Uterus (tissue), 3 donors: ENCODE measurements at regions not wholly inside any gene's neighbourhood (a gene's known extent, or its start where the extent isn't known, plus 50 kb on each side); places are given as distances from the start of the nearest gene placed in this dataset.

Source experiments
- DNase-seq, 2 donors: peaks; one replicate each; pipeline ENCODE4 v3.0.0-alpha.2; 2019 to 2020
- H3K27ac ChIP-seq, 2 donors: fragments of 200-600 bp; sonication (generic); 1 replicate in 1 of 2; 2 replicates in 1 of 2; pipeline ENCODE4 v1.5.1; 2016 to 2018
- H3K27me3 ChIP-seq, 2 donors: fragments of 200-600 bp; sonication (generic); one replicate each; pipeline ENCODE4 v1.5.1; 2018 to 2019; ENCODE audit warnings: control low read depth in 1 of 2
- H3K36me3 ChIP-seq, 2 donors: fragments of 200-600 bp; sonication (generic); one replicate each; pipeline ENCODE4 v1.5.1; 2019; ENCODE audit warnings: control low read depth in 1 of 2
- H3K4me1 ChIP-seq, 2 donors: fragments of 200-600 bp; sonication (generic); one replicate each; pipeline ENCODE4 v1.5.1; 2018 to 2019; ENCODE audit warnings: control low read depth in 1 of 2
- H3K4me3 ChIP-seq, 2 donors: fragments of 200-600 bp; sonication (generic); 1 replicate in 1 of 2; 2 replicates in 1 of 2; pipeline ENCODE4 v1.5.1; 2018 to 2019; ENCODE audit warnings: mild to moderate bottlenecking in 1 of 2
- H3K9me3 ChIP-seq, 2 donors: fragments of 200-600 bp; sonication (generic); one replicate each; pipeline ENCODE4 v1.5.1; 2019; ENCODE audit warnings: control low read depth in 1 of 2
- POLR2A ChIP-seq, 2 donors: fragments of 450-650 bp; IDR thresholded peaks; one replicate each; pipeline ENCODE4 v1.6.1; 2016; ENCODE audit warnings: antibody characterized with exemption in 2 of 2, mild to moderate bottlenecking in 1 of 2, moderate library complexity in 1 of 2
- intact Hi-C: fragments of 100-400 bp; cut with DNase I; formaldehyde crosslinking; loops from one replicate; pipeline ENCODE4 v1.15.1; 2023; ENCODE audit warnings: low total_unique reads
- TF ChIP-seq, protein P1 (sequence below), 4 experiments: fragments of 200-600 bp in 2 of 4; fragments of 450-650 bp in 2 of 4; sonication (generic) in 2 of 4; IDR thresholded peaks; one replicate each; pipeline ENCODE4 v1.5.1; 2016 to 2019; ENCODE audit warnings: antibody characterized with exemption in 4 of 4, mild to moderate bottlenecking in 2 of 4, moderate library complexity in 1 of 4
- donor health status: DM: yes; HTN: yes; CAD: no.

DNA sequence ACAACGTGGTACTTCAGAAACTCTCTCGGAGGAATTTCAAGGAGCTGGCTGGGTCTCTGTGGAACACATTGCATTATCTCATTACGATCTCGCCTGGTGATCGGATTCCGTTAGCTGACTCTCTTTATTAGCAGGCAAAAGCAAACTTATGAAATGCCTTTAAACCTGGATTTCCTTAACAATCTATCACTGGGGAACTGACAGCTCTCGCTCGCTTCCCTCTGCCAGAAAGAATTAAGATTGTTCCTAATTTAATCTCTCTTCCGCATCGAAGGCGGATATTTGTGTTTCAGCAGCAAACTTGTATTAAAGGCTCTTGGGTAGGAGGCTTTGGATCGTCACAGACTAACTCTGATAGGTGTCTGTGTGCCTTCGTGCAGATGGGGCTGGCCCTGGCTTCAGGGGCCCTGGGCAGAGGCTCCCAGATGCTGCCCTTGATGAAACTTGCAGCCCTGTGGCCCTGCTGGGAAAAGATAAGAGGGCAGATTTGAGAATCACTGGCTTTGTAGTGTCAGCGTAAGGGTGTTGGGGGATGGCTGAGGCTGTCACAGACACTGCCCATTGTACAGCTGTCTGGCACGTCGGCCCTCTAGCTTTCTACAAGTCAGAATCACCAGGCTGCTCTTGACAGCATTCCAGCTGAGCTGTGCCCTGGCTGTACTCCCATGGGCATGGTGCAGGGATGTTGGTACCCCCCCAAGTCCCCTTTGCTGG is 162.2 kb upstream of the NECTIN1 start:
- Histone ChIP-seq H3K27ac (no peak overlapping the region), H3K4me3 (no peak overlapping the region), H3K27me3 (no peaks in the 10 kb centered on the region), H3K4me1 (no peaks in the 10 kb centered on the region), H3K36me3 (no peaks in the 10 kb centered on the region), H3K9me3 (no peaks in the 10 kb centered on the region)
- DNase-seq: no peak
- intact Hi-C loops: no loop called here
- TF ChIP-seq, protein P1, sequence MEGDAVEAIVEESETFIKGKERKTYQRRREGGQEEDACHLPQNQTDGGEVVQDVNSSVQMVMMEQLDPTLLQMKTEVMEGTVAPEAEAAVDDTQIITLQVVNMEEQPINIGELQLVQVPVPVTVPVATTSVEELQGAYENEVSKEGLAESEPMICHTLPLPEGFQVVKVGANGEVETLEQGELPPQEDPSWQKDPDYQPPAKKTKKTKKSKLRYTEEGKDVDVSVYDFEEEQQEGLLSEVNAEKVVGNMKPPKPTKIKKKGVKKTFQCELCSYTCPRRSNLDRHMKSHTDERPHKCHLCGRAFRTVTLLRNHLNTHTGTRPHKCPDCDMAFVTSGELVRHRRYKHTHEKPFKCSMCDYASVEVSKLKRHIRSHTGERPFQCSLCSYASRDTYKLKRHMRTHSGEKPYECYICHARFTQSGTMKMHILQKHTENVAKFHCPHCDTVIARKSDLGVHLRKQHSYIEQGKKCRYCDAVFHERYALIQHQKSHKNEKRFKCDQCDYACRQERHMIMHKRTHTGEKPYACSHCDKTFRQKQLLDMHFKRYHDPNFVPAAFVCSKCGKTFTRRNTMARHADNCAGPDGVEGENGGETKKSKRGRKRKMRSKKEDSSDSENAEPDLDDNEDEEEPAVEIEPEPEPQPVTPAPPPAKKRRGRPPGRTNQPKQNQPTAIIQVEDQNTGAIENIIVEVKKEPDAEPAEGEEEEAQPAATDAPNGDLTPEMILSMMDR (IDR thresholded peaks at IDR 0.05): no peak
- no peak for TF ChIP-seq POLR2A (IDR thresholded peaks at IDR 0.05)

DNA sequence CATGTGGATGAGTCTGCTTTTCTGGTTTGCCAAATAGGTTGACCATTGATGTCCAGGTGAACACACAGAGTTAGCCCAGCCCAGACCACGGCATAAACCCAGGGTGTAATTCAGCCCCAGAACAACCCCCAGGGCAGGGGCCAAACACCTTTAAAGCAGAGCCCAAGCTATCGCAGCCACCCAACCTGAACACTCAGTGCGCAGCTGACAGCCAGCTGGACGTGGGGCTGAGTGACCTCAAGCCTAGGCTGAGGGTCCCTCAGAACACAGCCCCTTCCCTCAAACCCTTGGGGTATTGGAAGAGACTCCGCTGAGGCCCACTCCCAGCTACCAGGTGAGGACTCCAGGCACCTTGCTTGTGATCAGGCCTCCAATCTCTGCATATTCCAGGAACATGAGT is 161.5 kb upstream of the NECTIN1 start:
- no peak for TF ChIP-seq POLR2A (IDR thresholded peaks at IDR 0.05)
- TF ChIP-seq, protein P1 (IDR thresholded peaks at IDR 0.05): no peak
- Histone ChIP-seq H3K4me1 (no peaks in the 10 kb centered on the region), H3K27ac (no peak overlapping the region), H3K9me3 (no peaks in the 10 kb centered on the region), H3K4me3 (no peak overlapping the region), H3K36me3 (no peaks in the 10 kb centered on the region), H3K27me3 (no peaks in the 10 kb centered on the region)
- DNase-seq: no peak
- intact Hi-C loops: no loop called here

DNA sequence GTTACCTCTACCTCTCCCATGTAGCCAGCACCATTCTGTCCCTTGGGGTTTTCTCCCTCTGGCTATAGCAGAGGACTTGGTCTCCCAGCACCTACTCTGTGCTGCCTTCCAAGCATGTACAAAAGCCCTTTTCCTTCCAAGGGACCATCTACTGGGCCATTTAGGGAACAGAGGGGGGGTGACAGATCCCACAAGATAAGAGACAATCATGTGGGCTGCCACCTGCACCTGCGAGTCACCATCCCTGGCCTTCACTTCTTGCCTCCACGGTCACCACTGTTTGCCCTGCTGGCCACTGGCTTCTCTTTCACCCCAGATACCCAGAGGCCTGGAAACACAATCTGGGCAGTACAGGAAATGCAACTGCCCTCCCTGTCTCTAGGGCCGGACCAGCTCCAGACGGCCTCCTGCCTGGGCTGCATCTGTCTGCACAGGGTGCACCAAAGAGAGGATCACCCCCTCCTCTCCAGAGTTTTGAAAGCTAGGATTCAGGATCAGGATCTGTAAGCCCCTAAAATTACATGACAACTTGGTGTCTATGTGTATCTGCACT is 160.8 kb upstream of the NECTIN1 start:
- no peak overlapping the region for H3K4me3 ChIP-seq
- no peak overlapping the region for H3K27ac ChIP-seq
- no peaks in the 10 kb centered on the region for H3K36me3 ChIP-seq
- no peaks in the 10 kb centered on the region for H3K4me1 ChIP-seq
- no peaks in the 10 kb centered on the region for H3K9me3 ChIP-seq
- DNase-seq: no peak
- TF ChIP-seq POLR2A (IDR thresholded peaks at IDR 0.05): no peak
- TF ChIP-seq, protein P1 (IDR thresholded peaks at IDR 0.05): no peak
- no peaks in the 10 kb centered on the region for H3K27me3 ChIP-seq
- intact Hi-C loops: no loop called here

DNA sequence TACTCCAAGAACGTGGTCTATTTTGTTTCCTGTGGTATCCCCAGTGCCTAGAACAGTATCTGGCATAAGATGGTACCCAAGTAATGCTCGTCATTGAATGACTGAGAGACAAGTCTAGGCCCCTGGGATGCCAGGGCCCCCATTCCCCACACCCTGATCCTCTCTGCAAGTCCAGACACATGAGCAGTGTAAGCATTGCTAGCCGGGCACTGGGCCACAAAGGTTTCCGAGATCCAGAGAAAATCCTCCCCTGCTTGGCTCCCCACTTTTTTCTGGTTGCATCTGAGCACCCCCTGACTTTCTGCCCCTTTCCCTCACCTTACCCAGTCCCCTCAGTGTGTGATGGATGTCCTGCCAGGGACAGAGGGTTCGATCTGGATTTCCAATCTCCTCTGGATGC is 160.1 kb upstream of the NECTIN1 start:
- TF ChIP-seq, protein P1 (IDR thresholded peaks at IDR 0.05): no peak
- TF ChIP-seq POLR2A (IDR thresholded peaks at IDR 0.05): no peak
- Histone ChIP-seq H3K4me3 (no peak overlapping the region), H3K27me3 (no peaks in the 10 kb centered on the region), H3K4me1 (no peaks in the 10 kb centered on the region), H3K36me3 (no peaks in the 10 kb centered on the region), H3K27ac (no peak overlapping the region), H3K9me3 (no peaks in the 10 kb centered on the region)
- intact Hi-C loops: no loop called here
- no peak for DNase-seq

DNA sequence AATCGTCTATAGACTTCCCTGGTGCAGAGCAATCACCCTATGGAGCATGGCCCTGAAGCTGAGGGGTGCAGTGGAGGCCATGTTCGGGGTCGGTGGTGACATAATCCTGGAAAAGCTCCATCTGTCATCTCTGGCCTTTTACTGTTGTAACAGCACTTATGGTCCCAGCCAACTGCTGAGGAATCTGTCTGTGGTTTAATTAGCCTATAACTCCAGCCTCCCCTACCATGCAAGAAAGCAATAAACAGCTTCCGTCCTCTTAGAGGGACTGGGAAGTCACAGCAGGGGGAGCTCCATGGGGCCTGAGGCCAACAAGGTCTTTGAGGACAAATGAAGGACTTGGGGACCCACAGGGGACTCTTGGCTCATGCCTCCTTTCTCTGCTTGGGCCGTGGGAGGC is 159.1 kb upstream of the NECTIN1 start:
- H3K36me3 ChIP-seq: no peaks in the 10 kb centered on the region
- no peak for DNase-seq
- H3K9me3 ChIP-seq: no peaks in the 10 kb centered on the region
- H3K4me1 ChIP-seq: no peaks in the 10 kb centered on the region
- TF ChIP-seq POLR2A (IDR thresholded peaks at IDR 0.05): no peak
- no peak overlapping the region for H3K4me3 ChIP-seq
- intact Hi-C loops: no loop called here
- H3K27ac ChIP-seq: no peak overlapping the region
- no peaks in the 10 kb centered on the region for H3K27me3 ChIP-seq
